Natural killer cell (primary cell): ENCODE measurements at regions not wholly inside any gene's neighbourhood (a gene's known extent, or its start where the extent isn't known, plus 50 kb on each side); places are given as distances from the start of the nearest gene placed in this dataset.
"Not testable (repeated sequence)": the region's sequence is repeated elsewhere in the genome, so short reads cannot be mapped to it uniquely, and the experiment has no call there.

ENCODE experiments used
- ATAC-seq, 3 donors: fragments of 150-1000 bp in 2 of 3; fragments of 200-7000 bp in 1 of 3; cut with Tn5 transposase; 1 replicate in 1 of 3; 2 replicates in 2 of 3; pipeline ENCODE4 v1.10.0; 2021; ENCODE audit warnings: mild to moderate bottlenecking in 2 of 3, moderate library complexity in 2 of 3
- DNase-seq, 2 donors: peaks; one replicate each; pipeline versions ENCODE4 v3.0.0 to v3.0.0-alpha.2; 2013 to 2021; ENCODE audit warnings: mixed read lengths in 1 of 2
- H3K27ac ChIP-seq: one replicate; pipeline ENCODE4 v1.5.1; 2013; ENCODE audit warnings: mild to moderate bottlenecking, low read length
- H3K27me3 ChIP-seq: one replicate; pipeline ENCODE4 v1.6.1; 2013; ENCODE audit warnings: low read length; ENCODE audit not compliant: control insufficient read depth, insufficient read depth
- H3K36me3 ChIP-seq: one replicate; pipeline ENCODE4 v1.6.1; 2013; ENCODE audit warnings: low read length; ENCODE audit not compliant: control insufficient read depth, insufficient read depth
- H3K4me1 ChIP-seq: one replicate; pipeline ENCODE4 v1.6.1; 2013; ENCODE audit warnings: low read length; ENCODE audit not compliant: control insufficient read depth, insufficient read depth
- H3K4me3 ChIP-seq: one replicate; pipeline ENCODE4 v1.5.1; 2013; ENCODE audit warnings: low read length
- H3K9me3 ChIP-seq: one replicate; pipeline ENCODE4 v1.6.1; 2013; ENCODE audit warnings: low read length; ENCODE audit not compliant: control insufficient read depth, insufficient read depth
- H3K27ac Mint-ChIP-seq, 2 donors: one replicate each; pipeline ENCODE4 v1.8.0; 2022; ENCODE audit warnings: mild to moderate bottlenecking in 2 of 2, mixed read lengths in 2 of 2, moderate library complexity in 1 of 2
- H3K27me3 Mint-ChIP-seq, 2 donors: one replicate each; pipeline ENCODE4 v1.8.0; 2022; ENCODE audit warnings: low read depth in 2 of 2, mixed read lengths in 2 of 2
- H3K36me3 Mint-ChIP-seq: one replicate; pipeline ENCODE4 v1.8.0; 2022; ENCODE audit warnings: mixed read lengths
- H3K4me1 Mint-ChIP-seq, 2 donors: one replicate each; pipeline ENCODE4 v1.8.0; 2022; ENCODE audit warnings: mixed read lengths in 2 of 2
- H3K4me3 Mint-ChIP-seq: one replicate; pipeline ENCODE4 v1.8.0; 2022; ENCODE audit warnings: mild to moderate bottlenecking, moderate library complexity, mixed read lengths
- H3K9me3 Mint-ChIP-seq, 2 donors: one replicate each; pipeline ENCODE4 v1.8.0; 2022; ENCODE audit warnings: mixed read lengths in 2 of 2
- CTCF ChIP-seq: fragments of 200-600 bp; IDR thresholded peaks from one replicate; pipeline ENCODE4 v1.8.0; 2022; ENCODE audit warnings: antibody characterized with exemption
- WGBS: methylation state at CpG from one replicate; pipeline ENCODE4 v1.1.7; 2013; ENCODE audit warnings: missing lambda C conversion rate; ENCODE audit not compliant: insufficient coverage; 5-methylcytosine and 5-hydroxymethylcytosine counted together
- intact Hi-C: fragments of 100-400 bp; cut with micrococcal nuclease; formaldehyde crosslinking; loops from one replicate; pipeline ENCODE4 v1.14.2; 2022

GRCh38 chr9:64066736-64067368 is 1218.2 kb downstream of the FOXD4L5 start:
- Histone ChIP-seq H3K27me3 (no peaks in the 10 kb centered on the region), H3K27ac (no peak overlapping the region), H3K9me3 (peaks cover 6% of the 10 kb centered on the region), H3K4me3 (no peak overlapping the region), H3K36me3 (no peaks in the 10 kb centered on the region), H3K4me1 (no peaks in the 10 kb centered on the region)
- no peaks in the 10 kb centered on the region for H3K36me3 Mint-ChIP-seq
- no peak for DNase-seq
- H3K9me3 Mint-ChIP-seq: peaks cover 7 to 9% of the 10 kb centered on the region in 2 donors
- intact Hi-C loops: no loop called here
- H3K27ac Mint-ChIP-seq: no peak overlapping the region
- WGBS: 81% methylated on average over 24 of the region's 24 CpGs
- no peaks in the 10 kb centered on the region for H3K4me1 Mint-ChIP-seq
- no peak for TF ChIP-seq CTCF
- H3K27me3 Mint-ChIP-seq: no peaks in the 10 kb centered on the region
- H3K4me3 Mint-ChIP-seq: no peak overlapping the region
- no peak for ATAC-seq

- no peaks in the 10 kb centered on the region for H3K27me3 Mint-ChIP-seq
- DNase-seq (no peak), ATAC-seq (no peak)
- peaks cover 10 to 12% of the 10 kb centered on the region in 2 donors for H3K9me3 Mint-ChIP-seq
- intact Hi-C loops: no loop called here
- no peaks in the 10 kb centered on the region for H3K36me3 Mint-ChIP-seq
- 91% methylated on average over 5 of the region's 7 CpGs for WGBS
- H3K4me1 Mint-ChIP-seq: no peaks in the 10 kb centered on the region
- H3K27ac Mint-ChIP-seq: no peak overlapping the region
- no peaks in the 10 kb centered on the region for H3K9me3 ChIP-seq
- no peaks in the 10 kb centered on the region for H3K36me3 ChIP-seq
- no peak overlapping the region for H3K4me3 ChIP-seq
- no peaks in the 10 kb centered on the region for H3K27me3 ChIP-seq
- no peak overlapping the region for H3K4me3 Mint-ChIP-seq
- H3K4me1 ChIP-seq: no peaks in the 10 kb centered on the region
- no peak for TF ChIP-seq CTCF
- H3K27ac ChIP-seq: no peak overlapping the region
Measured at GRCh38 chr9:64061013-64061627, 1223.9 kb downstream of the FOXD4L5 start.

GRCh38 chr9:64058070-64058469 is 1226.9 kb downstream of the FOXD4L5 start:
- H3K4me1 Mint-ChIP-seq, H3K36me3 Mint-ChIP-seq, intact Hi-C loops, H3K4me1 ChIP-seq, H3K27me3 ChIP-seq, ATAC-seq, H3K27ac ChIP-seq, H3K27ac Mint-ChIP-seq, H3K9me3 Mint-ChIP-seq, H3K27me3 Mint-ChIP-seq, H3K4me3 Mint-ChIP-seq, H3K36me3 ChIP-seq, H3K9me3 ChIP-seq, DNase-seq, H3K4me3 ChIP-seq: not testable (repeated sequence)
- 38% methylated on average over 1 of the region's 1 CpG for WGBS

- ATAC-seq (no peak), DNase-seq (no peak)
- intact Hi-C loops: no loop called here
- H3K36me3 ChIP-seq: no peaks in the 10 kb centered on the region
- Mint-ChIP-seq H3K27ac (no peak overlapping the region), H3K9me3 (peaks cover 6 to 7% of the 10 kb centered on the region in 2 donors), H3K36me3 (no peaks in the 10 kb centered on the region), H3K4me3 (no peak overlapping the region), H3K4me1 (no peaks in the 10 kb centered on the region), H3K27me3 (no peaks in the 10 kb centered on the region)
- H3K27ac ChIP-seq: no peak overlapping the region
- no peaks in the 10 kb centered on the region for H3K27me3 ChIP-seq
- 54% methylated on average over 2 of the region's 4 CpGs for WGBS
- H3K4me3 ChIP-seq: no peak overlapping the region
- no peaks in the 10 kb centered on the region for H3K9me3 ChIP-seq
- H3K4me1 ChIP-seq: no peaks in the 10 kb centered on the region
- TF ChIP-seq CTCF: no peak
Measured at GRCh38 chr9:64057553-64057952, 1227.5 kb downstream of the FOXD4L5 start.

GRCh38 chr9:64028925-64029324 is 1256.1 kb downstream of the FOXD4L5 start:
- H3K27me3 Mint-ChIP-seq, ATAC-seq, H3K4me1 Mint-ChIP-seq, H3K27ac Mint-ChIP-seq, H3K36me3 ChIP-seq, intact Hi-C loops, H3K27me3 ChIP-seq, H3K4me1 ChIP-seq, H3K27ac ChIP-seq, H3K36me3 Mint-ChIP-seq, H3K4me3 ChIP-seq, H3K9me3 ChIP-seq, DNase-seq, H3K4me3 Mint-ChIP-seq: not testable (repeated sequence)
- WGBS: 67% methylated on average over 4 of the region's 4 CpGs
- peaks cover 5 to 13% of the 10 kb centered on the region in 2 donors for H3K9me3 Mint-ChIP-seq
